Lower lobe of right lung (tissue), 2 donors: ENCODE measurements at regions not wholly inside any gene's neighbourhood (a gene's known extent, or its start where the extent isn't known, plus 50 kb on each side); places are given as distances from the start of the nearest gene placed in this dataset.

Source experiments
- ATAC-seq, 2 donors: fragments of 200-7000 bp; cut with Tn5 transposase; one replicate each; pipeline ENCODE4 v1.9.1; 2020 to 2022; ENCODE audit warnings: mild to moderate bottlenecking in 2 of 2, moderate library complexity in 2 of 2
- DNase-seq: peaks from one replicate; pipeline ENCODE4 v3.0.0-alpha.2; 2020
- H3K27ac ChIP-seq: fragments of 200-600 bp; one replicate; pipeline ENCODE4 v1.8.0; 2022
- H3K27me3 ChIP-seq: fragments of 200-600 bp; one replicate; pipeline ENCODE4 v1.8.0; 2022; ENCODE audit warnings: low read depth
- H3K36me3 ChIP-seq: fragments of 200-600 bp; one replicate; pipeline ENCODE4 v1.8.0; 2022; ENCODE audit warnings: mild to moderate bottlenecking
- H3K4me1 ChIP-seq: fragments of 200-600 bp; one replicate; pipeline ENCODE4 v1.8.0; 2022
- H3K4me3 ChIP-seq: fragments of 200-600 bp; one replicate; pipeline ENCODE4 v1.8.0; 2022; ENCODE audit warnings: mild to moderate bottlenecking
- H3K9me3 ChIP-seq: fragments of 200-600 bp; one replicate; pipeline ENCODE4 v1.8.0; 2022
- intact Hi-C: fragments of 100-400 bp; cut with DNase I; formaldehyde crosslinking; loops from one replicate; pipeline ENCODE4 v1.11.0; 2022
- TF ChIP-seq, protein P1 (sequence below): fragments of 200-600 bp; IDR thresholded peaks from one replicate; pipeline ENCODE4 v1.8.0; 2022; ENCODE audit warnings: antibody characterized with exemption, mild to moderate bottlenecking
- donor health status: DM: no; HTN: yes; CAD: no; lungs with severe emphysema.

GRCh38 chr2:203585516-203585915 lies 50.4 kb upstream of the RAPH1 start:
- intact Hi-C loops, result no loop called here
- Histone ChIP-seq H3K4me1 (peaks cover 37% of the 10 kb centered on the region), H3K4me3 (no peak overlapping the region), H3K27me3 (no peaks in the 10 kb centered on the region), H3K27ac (no peak overlapping the region), H3K36me3 (no peaks in the 10 kb centered on the region), H3K9me3 (no peaks in the 10 kb centered on the region)
- TF ChIP-seq, protein P1, sequence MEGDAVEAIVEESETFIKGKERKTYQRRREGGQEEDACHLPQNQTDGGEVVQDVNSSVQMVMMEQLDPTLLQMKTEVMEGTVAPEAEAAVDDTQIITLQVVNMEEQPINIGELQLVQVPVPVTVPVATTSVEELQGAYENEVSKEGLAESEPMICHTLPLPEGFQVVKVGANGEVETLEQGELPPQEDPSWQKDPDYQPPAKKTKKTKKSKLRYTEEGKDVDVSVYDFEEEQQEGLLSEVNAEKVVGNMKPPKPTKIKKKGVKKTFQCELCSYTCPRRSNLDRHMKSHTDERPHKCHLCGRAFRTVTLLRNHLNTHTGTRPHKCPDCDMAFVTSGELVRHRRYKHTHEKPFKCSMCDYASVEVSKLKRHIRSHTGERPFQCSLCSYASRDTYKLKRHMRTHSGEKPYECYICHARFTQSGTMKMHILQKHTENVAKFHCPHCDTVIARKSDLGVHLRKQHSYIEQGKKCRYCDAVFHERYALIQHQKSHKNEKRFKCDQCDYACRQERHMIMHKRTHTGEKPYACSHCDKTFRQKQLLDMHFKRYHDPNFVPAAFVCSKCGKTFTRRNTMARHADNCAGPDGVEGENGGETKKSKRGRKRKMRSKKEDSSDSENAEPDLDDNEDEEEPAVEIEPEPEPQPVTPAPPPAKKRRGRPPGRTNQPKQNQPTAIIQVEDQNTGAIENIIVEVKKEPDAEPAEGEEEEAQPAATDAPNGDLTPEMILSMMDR, result no peak
- DNase-seq (no peak), ATAC-seq (no peak)

DNA sequence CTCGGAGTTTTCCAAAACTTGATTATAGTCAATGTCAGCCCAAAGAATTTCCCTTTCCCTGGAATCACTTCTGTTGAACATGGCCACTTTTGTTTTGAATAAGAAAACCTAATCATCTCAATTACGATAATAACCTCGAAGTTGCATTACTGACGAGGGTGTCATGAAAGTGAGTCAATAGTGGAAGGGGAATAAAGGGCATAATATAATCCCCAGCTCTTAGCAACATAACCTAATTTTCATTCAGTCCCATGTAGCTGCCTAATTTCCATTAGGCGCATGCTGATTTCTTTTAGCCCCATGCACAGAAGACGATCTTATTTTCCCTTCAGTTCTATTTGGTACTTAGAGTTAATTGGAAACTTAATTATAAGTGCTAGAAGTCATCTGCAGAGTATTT lies 51.1 kb upstream of the RAPH1 start:
- ATAC-seq, result no peak
- peaks cover 37% of the 10 kb centered on the region for H3K4me1 ChIP-seq
- no peaks in the 10 kb centered on the region for H3K9me3 ChIP-seq
- H3K36me3 ChIP-seq, result no peaks in the 10 kb centered on the region
- H3K27ac ChIP-seq, result no peak overlapping the region
- TF ChIP-seq, protein P1, result no peak
- intact Hi-C loops, result no loop called here
- no peaks in the 10 kb centered on the region for H3K27me3 ChIP-seq
- H3K4me3 ChIP-seq, result no peak overlapping the region
- DNase-seq, result no peak

DNA sequence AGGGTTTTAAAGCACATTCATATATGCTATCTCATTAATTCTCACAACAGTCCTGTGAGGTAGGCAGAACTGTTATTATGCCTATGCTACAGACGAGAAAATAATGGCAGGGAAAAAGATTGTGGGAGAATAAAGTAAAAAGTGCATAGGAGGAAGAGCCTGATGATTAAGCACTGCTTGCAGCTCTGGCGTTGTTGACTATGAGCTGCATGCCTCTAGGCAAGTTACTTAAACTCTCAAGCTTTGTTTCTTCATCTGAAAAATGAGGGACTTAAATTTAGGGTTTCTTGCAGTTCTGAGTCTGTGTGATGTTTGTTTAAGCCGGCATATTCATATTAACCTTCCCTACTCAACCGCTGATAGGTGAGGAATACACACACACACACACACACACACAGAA lies 51.6 kb upstream of the RAPH1 start:
- Histone ChIP-seq H3K36me3 (no peaks in the 10 kb centered on the region), H3K27me3 (no peaks in the 10 kb centered on the region), H3K27ac (no peak overlapping the region), H3K4me3 (no peak overlapping the region), H3K9me3 (no peaks in the 10 kb centered on the region), H3K4me1 (peaks cover 32% of the 10 kb centered on the region)
- DNase-seq, result no peak
- ATAC-seq, result no peak
- intact Hi-C loops, result no loop called here
- TF ChIP-seq, protein P1, result no peak

GRCh38 chr2:203590496-203590895 lies 55.4 kb upstream of the RAPH1 start:
- TF ChIP-seq, protein P1, result no peak
- H3K27me3 ChIP-seq, result no peaks in the 10 kb centered on the region
- intact Hi-C loops, result no loop called here

DNA sequence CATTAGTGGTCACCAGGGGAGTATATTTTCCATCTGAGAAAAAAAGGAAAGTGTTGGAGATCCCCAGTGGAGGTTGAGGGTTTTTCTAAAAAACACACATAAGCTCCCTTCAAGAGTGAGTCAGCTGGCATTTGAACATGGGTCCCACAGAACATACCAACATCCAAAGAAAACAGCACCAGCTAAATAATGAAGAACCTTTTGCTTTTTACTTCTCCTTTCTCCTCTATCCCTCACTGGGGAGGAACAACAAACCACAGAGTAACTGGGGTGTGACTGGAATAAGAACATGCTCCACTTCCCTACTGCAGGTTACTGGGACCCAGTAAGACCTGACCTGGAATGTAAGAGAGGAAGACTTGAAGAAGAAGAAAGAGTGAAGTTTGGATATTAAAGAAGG lies 56.5 kb upstream of the RAPH1 start:
- TF ChIP-seq, protein P1, result no peak
- H3K27ac ChIP-seq, result no peak overlapping the region
- no peaks in the 10 kb centered on the region for H3K36me3 ChIP-seq
- H3K9me3 ChIP-seq, result no peaks in the 10 kb centered on the region
- peak in 1 of 2 donors; percentile 28 for ATAC-seq
- H3K4me3 ChIP-seq, result no peak overlapping the region
- peaks cover 9% of the 10 kb centered on the region for H3K4me1 ChIP-seq
- intact Hi-C loops, result no loop called here
- no peak for DNase-seq
- H3K27me3 ChIP-seq, result no peaks in the 10 kb centered on the region

More at GRCh38 chr2:203590496-203590895, 55.4 kb upstream of the RAPH1 start:
- ATAC-seq (no peak), DNase-seq (no peak)
- Histone ChIP-seq H3K27ac (no peak overlapping the region), H3K9me3 (no peaks in the 10 kb centered on the region), H3K4me1 (peaks cover 9% of the 10 kb centered on the region), H3K36me3 (no peaks in the 10 kb centered on the region), H3K4me3 (no peak overlapping the region)

- intact Hi-C loops, result no loop called here
Measured at GRCh38 chr2:203592470-203592869, 57.4 kb upstream of the RAPH1 start.

More at GRCh38 chr2:203592470-203592869, 57.4 kb upstream of the RAPH1 start:
- TF ChIP-seq, protein P1, result no peak
- no peak for ATAC-seq
- no peak overlapping the region for H3K27ac ChIP-seq
- H3K4me1 ChIP-seq, result peaks cover 9% of the 10 kb centered on the region
- no peak overlapping the region for H3K4me3 ChIP-seq
- no peaks in the 10 kb centered on the region for H3K9me3 ChIP-seq
- DNase-seq, result no peak
- no peaks in the 10 kb centered on the region for H3K27me3 ChIP-seq
- H3K36me3 ChIP-seq, result no peaks in the 10 kb centered on the region
